HG03045 (cell line): ENCODE measurements at regions not wholly inside any gene's neighbourhood (a gene's known extent, or its start where the extent isn't known, plus 50 kb on each side); places are given as distances from the start of the nearest gene placed in this dataset.

Experiments used
- ATAC-seq: cut with Tn5 transposase; IDR thresholded peaks from one replicate; pipeline ENCODE4 v1.9.1; 2021; ENCODE audit warnings: mild to moderate bottlenecking, moderate library complexity; ENCODE audit not compliant: unreplicated experiment

GRCh38 chr9:126235336-126236243 is 91.0 kb upstream of the MVB12B start:
- no peak for ATAC-seq

- no peak for ATAC-seq
Measured at GRCh38 chr9:126236273-126236672, 90.4 kb upstream of the MVB12B start.

- ATAC-seq, result no peak
Measured at GRCh38 chr9:126238415-126238814, 88.2 kb upstream of the MVB12B start.

DNA sequence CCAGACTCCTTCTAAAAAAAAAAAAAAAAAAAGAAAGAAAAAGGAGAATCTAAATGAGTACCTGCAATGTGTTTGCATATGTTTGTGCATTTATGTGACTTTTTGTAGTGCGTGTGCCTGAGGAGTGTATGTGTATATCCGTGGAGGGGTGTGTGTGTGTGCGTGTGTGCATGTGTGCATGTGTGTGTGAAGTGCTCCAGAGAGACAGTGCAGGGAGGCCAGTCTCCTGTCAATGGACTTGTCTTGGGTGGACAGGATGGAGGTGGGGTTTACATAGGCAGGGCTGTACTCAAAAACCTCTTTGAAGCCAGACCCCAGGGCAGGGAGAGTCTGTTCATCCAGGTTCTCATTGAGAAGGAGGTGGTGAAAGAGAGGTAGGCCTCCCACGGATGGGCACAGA is 87.1 kb upstream of the MVB12B start:
- no peak for ATAC-seq

DNA sequence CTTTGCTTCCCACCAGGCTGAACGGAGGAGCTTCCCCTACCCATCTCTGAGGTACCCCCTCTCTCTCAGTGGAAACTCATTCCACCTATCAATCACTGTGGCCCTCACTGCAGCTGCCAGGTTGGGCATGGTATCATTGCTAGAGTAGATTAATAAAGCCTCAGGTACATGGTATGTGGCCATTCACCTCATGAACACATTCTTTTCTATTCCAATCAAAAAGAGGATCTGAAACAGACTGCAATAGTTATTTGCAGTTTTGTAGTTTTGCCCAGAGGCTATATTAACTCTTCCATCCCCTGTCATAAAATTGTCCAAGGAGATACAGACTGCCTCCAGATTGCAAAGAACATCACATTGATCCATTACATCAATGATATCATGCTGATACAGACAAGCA is 85.8 kb upstream of the MVB12B start:
- no peak for ATAC-seq

GRCh38 chr9:126248680-126249079 is 77.9 kb upstream of the MVB12B start:
- ATAC-seq, result no peak

DNA sequence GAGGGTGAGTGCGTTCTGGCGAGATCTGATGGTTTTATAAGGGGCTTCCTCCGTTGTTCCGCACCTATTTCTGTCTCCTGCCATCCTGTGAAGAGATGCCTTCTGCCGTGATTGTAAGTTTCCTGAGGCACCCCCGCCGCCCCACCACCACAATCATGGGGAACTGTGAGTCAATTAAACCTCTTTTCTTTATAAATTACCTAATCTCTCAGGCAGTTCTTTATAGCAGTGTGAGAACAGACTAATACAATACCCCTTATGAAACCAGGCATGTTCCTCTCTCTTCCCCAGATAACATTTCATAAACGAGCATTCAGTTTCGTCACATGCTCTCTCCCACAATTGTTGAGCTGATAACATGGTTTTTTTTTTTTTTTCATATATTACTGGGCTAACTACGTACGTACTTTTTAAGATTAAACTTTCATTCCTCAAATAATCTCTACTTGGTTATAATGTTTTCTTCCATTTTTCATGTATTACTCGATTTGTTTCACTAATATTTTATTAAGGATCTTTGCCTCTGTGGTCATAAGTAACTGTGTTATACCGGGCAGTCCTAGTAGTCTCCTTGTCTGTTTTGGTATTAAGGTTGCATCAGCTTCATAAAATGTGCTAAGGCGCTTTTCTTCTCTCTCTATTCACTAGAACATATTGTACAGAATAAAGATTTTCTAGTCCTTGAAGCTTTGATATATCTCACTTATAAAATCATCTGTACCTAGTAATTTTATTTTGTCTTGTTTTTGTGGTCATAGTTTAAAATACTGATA is 64.9 kb upstream of the MVB12B start:
- no peak for ATAC-seq

GRCh38 chr9:126262738-126263137 is 63.9 kb upstream of the MVB12B start:
- ATAC-seq, result no peak

DNA sequence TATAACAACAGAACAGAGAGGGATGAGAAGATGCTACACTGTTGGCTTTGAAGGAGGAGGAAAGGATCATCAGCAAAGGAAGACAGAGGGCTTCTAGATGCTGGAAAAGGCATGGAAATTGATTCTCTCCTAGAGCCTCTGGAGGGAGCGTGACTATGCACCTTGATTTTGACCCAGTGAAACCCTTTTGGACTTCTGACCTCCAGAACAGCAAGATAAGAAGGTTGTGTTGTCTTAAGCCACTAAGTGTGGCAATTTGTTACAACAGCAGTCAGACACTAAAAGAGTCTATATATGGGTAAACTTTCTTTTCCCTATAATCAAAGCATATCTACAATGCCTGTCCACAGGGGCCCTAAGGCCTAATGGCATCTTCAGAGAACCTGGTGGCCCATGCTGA is 56.1 kb upstream of the MVB12B start:
- ATAC-seq, result no peak

- ATAC-seq, result no peak
Measured at GRCh38 chr9:126275386-126276001, 51.1 kb upstream of the MVB12B start.

GRCh38 chr9:126276056-126276728 is 50.4 kb upstream of the MVB12B start:
- no peak for ATAC-seq
